ENCODE measurements at regions not wholly inside any gene's neighbourhood (a gene's known extent, or its start where the extent isn't known, plus 50 kb on each side); places are given as distances from the start of the nearest gene placed in this dataset.

- no peak for DNase-seq
These were observed 219.4 kb upstream of the CPNE8 start for GRCh38 chr12:39124768-39125167.

GRCh38 chr12:39123580-39124253 lies 218.3 kb upstream of the CPNE8 start:
- no peak for DNase-seq

DNA sequence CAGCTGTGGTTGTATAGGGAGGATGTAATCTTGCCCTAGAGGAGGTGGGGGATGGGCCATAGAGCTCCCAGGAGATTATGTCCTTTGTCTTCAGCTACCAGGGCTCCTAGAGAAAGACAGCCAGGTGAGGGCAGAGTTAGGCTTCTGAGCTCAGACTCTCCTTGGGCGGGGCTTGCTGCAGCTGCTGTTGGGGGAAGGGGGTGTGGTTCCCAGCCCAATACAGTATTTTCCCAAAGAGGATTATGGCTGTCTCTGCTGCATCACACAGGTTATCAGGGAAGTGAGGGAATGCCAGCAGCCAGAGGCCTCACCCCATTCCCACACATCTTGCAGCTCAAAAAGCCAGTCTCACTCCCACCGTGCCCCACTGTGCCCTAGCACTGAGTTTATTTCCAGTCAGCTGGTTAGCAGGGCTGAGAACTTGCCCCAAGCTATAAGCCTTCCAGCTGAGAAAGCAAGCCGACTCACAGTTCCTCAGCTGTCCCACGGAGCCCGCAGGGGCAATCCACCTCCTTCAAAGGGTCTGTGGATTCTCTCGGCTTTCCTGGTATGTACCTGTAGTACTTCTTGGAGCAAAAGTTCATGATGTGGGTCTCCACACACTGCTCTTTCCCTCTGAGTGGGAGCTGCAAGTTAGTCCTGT lies 217.3 kb upstream of the CPNE8 start:
- DNase-seq: no peak

- no peak for DNase-seq
These were observed 211.5 kb upstream of the CPNE8 start for GRCh38 chr12:39116861-39117260.

GRCh38 chr12:39112064-39112463 lies 206.7 kb upstream of the CPNE8 start:
- no peak for DNase-seq

DNA sequence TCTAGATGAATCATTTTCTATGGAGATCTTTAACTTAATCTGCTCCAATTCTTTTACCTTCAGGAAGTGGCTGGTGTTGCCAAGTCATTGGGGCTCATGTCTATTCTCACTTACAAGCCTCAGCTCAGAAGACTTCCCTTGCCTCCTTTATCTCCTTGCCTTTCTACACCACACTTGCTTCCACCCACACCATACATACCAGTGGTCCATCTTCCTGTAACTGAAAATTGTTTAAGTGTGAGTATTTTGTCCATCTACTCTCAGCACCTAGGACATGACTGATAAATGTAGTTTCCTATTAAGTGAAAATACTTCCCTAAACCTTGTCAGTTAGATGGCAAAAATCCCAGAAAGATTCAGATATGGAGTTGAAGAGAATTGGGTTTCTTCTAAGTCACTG lies 199.7 kb upstream of the CPNE8 start:
- DNase-seq: no peak

- no peak for DNase-seq
These were observed 198.3 kb upstream of the CPNE8 start for GRCh38 chr12:39103552-39104165.

DNA sequence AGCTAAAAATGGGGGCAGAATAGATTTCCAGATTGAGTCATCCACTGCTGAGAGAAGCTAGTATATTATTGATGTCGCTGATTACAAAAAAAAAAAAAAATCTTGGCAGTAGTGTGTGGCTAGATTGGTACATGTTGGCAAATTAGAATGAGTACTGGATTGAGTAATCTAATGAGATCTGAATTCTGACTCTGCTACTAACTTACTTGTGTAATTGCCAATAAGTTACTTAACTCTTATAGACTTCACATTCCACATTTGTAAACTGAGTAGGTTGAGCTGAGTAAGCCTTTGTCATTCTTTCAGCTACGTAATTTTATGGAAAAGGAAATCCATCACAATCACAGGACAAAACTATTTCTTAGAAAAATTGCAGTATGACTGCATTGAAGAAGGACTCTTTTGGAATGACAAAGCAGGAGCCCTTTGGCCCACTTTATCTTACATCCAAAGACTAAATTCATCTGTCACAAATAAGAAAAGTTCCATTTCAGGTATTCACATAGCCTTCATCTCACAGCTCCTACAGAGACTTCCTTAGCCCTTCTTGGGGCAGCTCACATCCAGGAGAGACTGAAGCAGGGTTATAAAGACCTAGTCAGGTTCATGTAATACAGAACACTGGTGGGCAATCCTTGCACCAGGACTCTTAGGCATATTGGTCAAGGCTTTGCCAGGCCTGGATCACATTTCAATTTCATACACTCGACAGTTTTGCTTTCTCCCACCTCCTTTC lies 197.3 kb upstream of the CPNE8 start:
- DNase-seq: no peak

- DNase-seq: no peak
These were observed 190.4 kb upstream of the CPNE8 start for GRCh38 chr12:39095636-39096330.

- DNase-seq: no peak
These were observed 176.5 kb upstream of the CPNE8 start for GRCh38 chr12:39081910-39082309.

GRCh38 chr12:39077226-39077625 lies 171.8 kb upstream of the CPNE8 start:
- DNase-seq: no peak

DNA sequence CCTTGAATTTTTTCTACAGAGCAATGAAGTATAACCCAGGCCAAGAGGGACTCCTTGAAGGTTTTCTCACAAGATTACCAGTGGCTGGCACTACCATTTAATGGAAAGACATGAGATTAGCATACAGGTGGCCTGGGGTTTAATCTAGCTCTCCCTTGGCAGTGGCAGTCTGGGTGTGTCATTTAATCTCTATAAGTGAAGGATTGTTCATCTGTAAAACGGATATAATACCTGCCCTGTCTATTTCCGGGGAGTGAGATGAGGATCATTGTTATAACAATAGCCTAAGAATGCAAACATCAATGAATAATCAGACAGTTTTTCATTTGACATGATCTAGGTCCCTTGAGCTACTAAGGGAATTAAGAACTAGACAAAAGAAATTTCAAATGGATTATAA lies 168.7 kb upstream of the CPNE8 start:
- no peak for DNase-seq

GRCh38 chr12:39072658-39073057 lies 167.3 kb upstream of the CPNE8 start:
- DNase-seq: no peak

DNA sequence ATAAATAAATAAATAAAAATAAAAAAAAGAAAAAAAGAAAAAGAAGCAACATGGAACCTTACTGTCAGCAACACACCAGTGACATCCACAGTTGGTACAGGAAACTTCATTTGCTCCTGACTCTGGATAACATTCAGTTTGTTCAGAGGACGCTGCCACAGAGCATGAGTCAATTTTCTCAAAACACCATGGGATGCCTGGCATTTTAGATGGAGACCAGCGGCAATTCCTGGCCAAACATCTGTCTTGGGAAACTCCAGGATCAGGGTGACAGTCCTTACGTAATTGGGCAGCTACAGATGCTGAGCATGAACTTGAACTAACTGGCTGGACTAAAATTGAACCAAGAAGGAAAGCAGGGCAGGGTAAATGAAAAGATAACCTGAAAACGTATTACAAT lies 166.2 kb upstream of the CPNE8 start:
- DNase-seq: no peak

GRCh38 chr12:39070775-39071174 lies 165.4 kb upstream of the CPNE8 start:
- no peak for DNase-seq

DNA sequence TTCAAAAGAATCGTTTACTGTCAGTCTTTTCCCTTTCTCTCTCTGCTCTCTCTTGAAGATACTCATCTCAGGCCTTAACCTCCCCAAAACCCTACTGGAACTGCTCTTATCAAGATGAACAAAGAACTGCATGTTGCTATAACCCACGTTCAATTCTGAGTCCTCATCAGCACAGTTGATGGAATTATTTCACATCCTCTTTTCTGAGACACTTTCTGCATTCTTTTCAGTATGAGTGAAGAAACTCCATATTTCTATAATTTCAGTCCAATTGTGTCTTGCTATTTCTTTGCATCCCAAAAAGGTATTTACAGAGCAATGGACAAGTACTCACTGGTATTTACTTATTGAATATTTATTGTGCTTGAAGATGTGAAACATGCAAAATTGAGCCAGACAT lies 160.1 kb upstream of the CPNE8 start:
- no peak for DNase-seq

- DNase-seq: no peak
These were observed 159.3 kb upstream of the CPNE8 start for GRCh38 chr12:39064708-39065107.

- DNase-seq: no peak
These were observed 157.0 kb upstream of the CPNE8 start for GRCh38 chr12:39062266-39062996.

DNA sequence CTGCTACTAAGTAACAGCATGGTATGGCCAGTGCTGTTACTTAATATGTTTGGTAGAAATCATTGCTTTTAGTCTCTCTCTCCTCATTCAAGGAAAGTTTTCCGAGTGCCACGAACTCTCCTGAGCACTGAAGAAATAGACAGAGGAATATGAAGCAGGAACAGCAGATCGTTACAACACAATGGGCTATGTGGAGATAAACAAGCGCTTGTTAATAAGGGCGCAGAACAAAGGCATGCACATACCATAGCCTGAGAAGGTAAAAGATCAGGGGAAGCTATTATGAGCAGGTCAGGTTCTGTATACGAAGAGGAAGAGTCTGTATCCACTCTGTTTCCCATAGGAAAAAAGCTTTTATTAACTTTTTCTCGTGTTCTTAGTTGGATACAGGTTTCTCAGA lies 156.2 kb upstream of the CPNE8 start:
- no peak for DNase-seq

DNA sequence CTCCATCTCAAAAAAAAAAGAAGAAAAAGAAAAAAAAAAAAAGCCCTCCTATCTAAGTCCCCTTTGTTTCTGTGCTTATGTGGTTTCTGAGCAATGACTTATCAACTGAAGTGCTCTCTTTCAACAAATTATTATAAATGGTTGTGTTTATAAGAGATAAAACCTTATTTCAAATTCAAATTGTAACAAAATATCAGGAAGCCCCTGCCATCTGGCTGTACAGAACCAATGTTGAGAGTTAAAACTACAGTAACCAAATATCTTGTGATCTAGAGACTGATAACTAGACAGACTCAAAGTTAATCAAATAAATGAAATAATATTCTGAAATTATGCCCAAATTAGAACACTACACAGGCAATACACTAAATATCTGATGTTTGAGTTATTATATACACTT lies 143.0 kb upstream of the CPNE8 start:
- no peak for DNase-seq

- no peak for DNase-seq
These were observed 142.3 kb upstream of the CPNE8 start for GRCh38 chr12:39047539-39048262.

DNA sequence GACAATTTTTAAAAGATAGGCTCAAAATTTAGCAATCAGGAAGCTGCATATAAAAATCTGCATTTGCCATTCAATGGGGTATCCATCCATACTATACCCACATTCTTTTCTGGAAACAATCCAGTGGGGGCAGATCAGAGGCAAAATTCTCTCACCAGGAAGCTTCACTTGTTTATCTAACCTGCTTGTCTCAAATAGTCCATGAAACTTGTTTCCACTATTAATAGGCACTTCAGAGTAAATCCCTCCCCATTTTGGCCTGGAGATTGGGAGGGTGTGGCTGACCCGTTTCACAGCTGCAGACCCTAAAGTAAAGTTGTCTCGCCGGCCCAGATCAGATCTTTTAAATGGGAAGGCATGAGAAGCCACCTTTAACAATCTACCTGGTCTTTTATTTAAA lies 139.4 kb upstream of the CPNE8 start:
- DNase-seq: no peak
